PFSK-1 (cell line): ENCODE measurements at regions not wholly inside any gene's neighbourhood (a gene's known extent, or its start where the extent isn't known, plus 50 kb on each side); places are given as distances from the start of the nearest gene placed in this dataset.

Experiments
- FOXP2 ChIP-seq: optimal IDR thresholded peaks from 2 replicates; pipeline ENCODE3; 2011; ENCODE audit warnings: borderline replicate concordance, control low read depth, inconsistent platforms; ENCODE audit not compliant: insufficient read depth; ENCODE audit errors: extremely low read length, extremely low read depth
- POLR2AphosphoS5 ChIP-seq: IDR thresholded peaks from 2 replicates; pipeline ENCODE4 v1.6.1; 2012; ENCODE audit warnings: low read depth, mild to moderate bottlenecking, control low read depth, low read length, moderate library complexity
- REST ChIP-seq, 2 experiments: IDR thresholded peaks; 2 replicates each; pipeline versions ENCODE4 v1.6.1 to v1.8.0; 2011 to 2012; ENCODE audit warnings: low read depth in 2 of 2, low read length in 2 of 2, control low read depth in 1 of 2, inconsistent platforms in 1 of 2, mild to moderate bottlenecking in 1 of 2, moderate library complexity in 1 of 2; ENCODE audit not compliant: insufficient read depth in 1 of 2
- SIN3A ChIP-seq: IDR thresholded peaks from 2 replicates; pipeline ENCODE4 v1.6.1; 2012; ENCODE audit warnings: mild to moderate bottlenecking, low read length, moderate library complexity, borderline replicate concordance; ENCODE audit not compliant: insufficient read depth
- TAF1 ChIP-seq: IDR thresholded peaks from 2 replicates; pipeline ENCODE4 v1.6.1; 2012; ENCODE audit warnings: low read length, control low read depth, borderline replicate concordance; ENCODE audit not compliant: insufficient read depth

GRCh38 chr9:108434502-108434901, 421.3 kb downstream of the ACTL7B start:
- TF ChIP-seq POLR2AphosphoS5 (no peak), FOXP2 (no peak), TAF1 (no peak), REST (IDR thresholded peaks at IDR 0.05; ENCODE audit: insufficient read depth in 1 of 2, low read depth in 2 of 2, low read length in 2 of 2) (no peak), SIN3A (no peak)

GRCh38 chr9:108434036-108434435, 421.8 kb downstream of the ACTL7B start:
- no peak for TF ChIP-seq POLR2AphosphoS5
- no peak for TF ChIP-seq REST (IDR thresholded peaks at IDR 0.05; ENCODE audit: insufficient read depth in 1 of 2, low read depth in 2 of 2, low read length in 2 of 2)

- TF ChIP-seq POLR2AphosphoS5 (no peak), REST (IDR thresholded peaks at IDR 0.05; ENCODE audit: insufficient read depth in 1 of 2, low read depth in 2 of 2, low read length in 2 of 2) (no peak), TAF1 (no peak), FOXP2 (no peak), SIN3A (no peak)
These were observed 425.1 kb downstream of the ACTL7B start for GRCh38 chr9:108430655-108431054.

- TF ChIP-seq POLR2AphosphoS5 (no peak), FOXP2 (no peak), TAF1 (no peak), REST (IDR thresholded peaks at IDR 0.05; ENCODE audit: insufficient read depth in 1 of 2, low read depth in 2 of 2, low read length in 2 of 2) (no peak), SIN3A (no peak)
These were observed 428.0 kb downstream of the ACTL7B start for GRCh38 chr9:108427751-108428150.

GRCh38 chr9:108423433-108423832, 432.4 kb downstream of the ACTL7B start:
- TF ChIP-seq FOXP2 (no peak), REST (IDR thresholded peaks at IDR 0.05; ENCODE audit: insufficient read depth in 1 of 2, low read depth in 2 of 2, low read length in 2 of 2) (no peak), SIN3A (no peak), POLR2AphosphoS5 (no peak), TAF1 (no peak)
